DND-41 (cell line): ENCODE measurements at regions not wholly inside any gene's neighbourhood (a gene's known extent, or its start where the extent isn't known, plus 50 kb on each side); places are given as distances from the start of the nearest gene placed in this dataset.

Experiments used
- ATAC-seq: fragments of 200-7000 bp; cut with Tn5 transposase; 3 replicates; pipeline ENCODE4 v1.9.1; 2021; ENCODE audit warnings: low read depth; ENCODE audit not compliant: insufficient read depth
- DNase-seq: peaks from one replicate; pipeline ENCODE4 v3.0.0-alpha.2; 2020
- H2AFZ ChIP-seq: 2 replicates; pipeline ENCODE4 v1.6.0; 2012; ENCODE audit warnings: low read depth, low read length
- H3K27ac ChIP-seq: 2 replicates; pipeline ENCODE4 v1.5.1; 2012; ENCODE audit warnings: low read length, inconsistent platforms
- H3K27me3 ChIP-seq: fragments of 200-600 bp; sonication (generic); 2 replicates; pipeline ENCODE4 v1.6.0; 2012; ENCODE audit warnings: low read length, mild to moderate bottlenecking, inconsistent platforms; ENCODE audit not compliant: insufficient read depth, poor library complexity
- H3K36me3 ChIP-seq: 2 replicates; pipeline ENCODE4 v1.5.1; 2012; ENCODE audit warnings: low read length, inconsistent platforms; ENCODE audit not compliant: insufficient read depth
- H3K4me1 ChIP-seq: 2 replicates; pipeline ENCODE4 v1.5.1; 2012; ENCODE audit warnings: mild to moderate bottlenecking, low read length; ENCODE audit not compliant: insufficient read depth
- H3K4me2 ChIP-seq: 2 replicates; pipeline ENCODE4 v1.6.0; 2012; ENCODE audit warnings: mild to moderate bottlenecking, moderate library complexity, low read length, inconsistent platforms; ENCODE audit not compliant: insufficient read depth
- H3K4me3 ChIP-seq, 2 experiments: fragments of 200-600 bp in 1 of 2; shearing (Covaris generic) in 1 of 2; 2 replicates each; pipeline ENCODE4 v1.5.1; 2012 to 2016; ENCODE audit warnings: inconsistent platforms in 2 of 2, low read length in 2 of 2, mild to moderate bottlenecking in 2 of 2, low read depth in 1 of 2, moderate library complexity in 1 of 2
- H3K79me2 ChIP-seq: 2 replicates; pipeline ENCODE4 v1.6.0; 2012; ENCODE audit warnings: low read length, inconsistent platforms; ENCODE audit not compliant: insufficient read depth
- H3K9ac ChIP-seq: 2 replicates; pipeline ENCODE4 v1.6.0; 2012; ENCODE audit warnings: low read depth, mild to moderate bottlenecking, inconsistent platforms, low read length, moderate library complexity
- H3K9me3 ChIP-seq: 2 replicates; pipeline ENCODE4 v1.5.1; 2012; ENCODE audit warnings: low read length, moderate library complexity, mild to moderate bottlenecking, inconsistent platforms; ENCODE audit not compliant: insufficient read depth, severe bottlenecking
- H4K20me1 ChIP-seq: 2 replicates; pipeline ENCODE4 v1.6.0; 2012; ENCODE audit warnings: low read length; ENCODE audit not compliant: insufficient read depth
- CTCF ChIP-seq: IDR thresholded peaks from 2 replicates; pipeline ENCODE4 v1.5.1; 2012; ENCODE audit warnings: borderline replicate concordance, low read length, moderate library complexity, mild to moderate bottlenecking; ENCODE audit not compliant: poor library complexity, severe bottlenecking; ENCODE audit errors: extremely low read depth
- EZH2 ChIP-seq: IDR thresholded peaks from 3 replicates; pipeline ENCODE4 v1.6.1; 2012; ENCODE audit warnings: borderline replicate concordance, low read depth, mild to moderate bottlenecking, moderate library complexity, low read length, inconsistent platforms; ENCODE audit not compliant: severe bottlenecking

GRCh38 chrX:118218940-118219339 lies 102.3 kb upstream of the KLHL13 start:
- DNase-seq (no peak), ATAC-seq (no peak)
- Histone ChIP-seq H2AFZ (no peak overlapping the region), H3K4me3 (no peak overlapping the region), H3K4me1 (no peaks in the 10 kb centered on the region), H3K79me2 (no peaks in the 10 kb centered on the region), H3K36me3 (no peaks in the 10 kb centered on the region), H4K20me1 (no peaks in the 10 kb centered on the region), H3K9ac (no peak overlapping the region), H3K9me3 (no peaks in the 10 kb centered on the region), H3K27ac (no peak overlapping the region), H3K4me2 (no peak overlapping the region), H3K27me3 (no peaks in the 10 kb centered on the region)
- TF ChIP-seq EZH2, result no peak
- TF ChIP-seq CTCF, result no peak

- Histone ChIP-seq H3K36me3 (no peaks in the 10 kb centered on the region), H3K9me3 (no peaks in the 10 kb centered on the region), H3K27me3 (no peaks in the 10 kb centered on the region), H4K20me1 (no peaks in the 10 kb centered on the region), H3K4me2 (no peak overlapping the region), H2AFZ (no peak overlapping the region), H3K9ac (no peak overlapping the region), H3K4me3 (no peak overlapping the region), H3K79me2 (no peaks in the 10 kb centered on the region), H3K4me1 (no peaks in the 10 kb centered on the region), H3K27ac (no peak overlapping the region)
- no peak for TF ChIP-seq EZH2
- TF ChIP-seq CTCF, result no peak
- no peak for ATAC-seq
- DNase-seq, result no peak
These were observed 103.3 kb upstream of the KLHL13 start for GRCh38 chrX:118219866-118220265.

GRCh38 chrX:118220509-118220908 lies 103.9 kb upstream of the KLHL13 start:
- Histone ChIP-seq H4K20me1 (no peaks in the 10 kb centered on the region), H3K79me2 (no peaks in the 10 kb centered on the region), H3K27me3 (no peaks in the 10 kb centered on the region), H3K27ac (no peak overlapping the region), H2AFZ (no peak overlapping the region), H3K9ac (no peak overlapping the region), H3K36me3 (no peaks in the 10 kb centered on the region), H3K4me3 (no peak overlapping the region), H3K4me1 (no peaks in the 10 kb centered on the region), H3K4me2 (no peak overlapping the region), H3K9me3 (no peaks in the 10 kb centered on the region)
- ATAC-seq, result no peak
- no peak for DNase-seq
- TF ChIP-seq CTCF (no peak), EZH2 (no peak)

- no peaks in the 10 kb centered on the region for H3K36me3 ChIP-seq
- H3K79me2 ChIP-seq, result no peaks in the 10 kb centered on the region
- TF ChIP-seq CTCF (no peak), EZH2 (no peak)
- no peak overlapping the region for H3K27ac ChIP-seq
- H3K9ac ChIP-seq, result no peak overlapping the region
- H4K20me1 ChIP-seq, result no peaks in the 10 kb centered on the region
- no peak overlapping the region for H3K4me3 ChIP-seq
- H3K27me3 ChIP-seq, result no peaks in the 10 kb centered on the region
- H3K4me2 ChIP-seq, result no peak overlapping the region
- ATAC-seq (no peak), DNase-seq (no peak)
- no peaks in the 10 kb centered on the region for H3K4me1 ChIP-seq
- H3K9me3 ChIP-seq, result no peaks in the 10 kb centered on the region
- H2AFZ ChIP-seq, result no peak overlapping the region
These were observed 104.7 kb upstream of the KLHL13 start for GRCh38 chrX:118221270-118221669.
